Gastroesophageal sphincter (tissue), 4 donors: ENCODE measurements at regions not wholly inside any gene's neighbourhood (a gene's known extent, or its start where the extent isn't known, plus 50 kb on each side); places are given as distances from the start of the nearest gene placed in this dataset.
A peak's percentile ranks its signal among the peaks of the same experiment; 100 is the strongest.

ENCODE experiments used
- ATAC-seq: fragments of 150-250 bp; one replicate; pipeline ENCODE4 v1.9.1; 2016; ENCODE audit warnings: mild to moderate bottlenecking, moderate library complexity
- H3K27ac ChIP-seq, 4 donors: fragments of 200-600 bp; sonication (generic) in 3 of 4; 1 replicate in 3 of 4; 2 replicates in 1 of 4; pipeline ENCODE4 v1.5.1; 2016 to 2019
- H3K27me3 ChIP-seq: fragments of 200-600 bp; sonication (generic); one replicate; pipeline ENCODE4 v1.5.1; 2019
- H3K36me3 ChIP-seq, 2 donors: fragments of 200-600 bp; sonication (generic); one replicate each; pipeline ENCODE4 v1.5.1; 2019; ENCODE audit warnings: control low read depth in 1 of 2
- H3K4me1 ChIP-seq, 3 donors: fragments of 200-600 bp; sonication (generic); 1 replicate in 2 of 3; 2 replicates in 1 of 3; pipeline ENCODE4 v1.5.1; 2016 to 2019; ENCODE audit warnings: control low read depth in 2 of 3
- H3K4me3 ChIP-seq, 2 donors: fragments of 200-600 bp; sonication (generic); one replicate each; pipeline ENCODE4 v1.5.1; 2019; ENCODE audit warnings: mild to moderate bottlenecking in 1 of 2, moderate library complexity in 1 of 2
- H3K9me3 ChIP-seq, 3 donors: fragments of 200-600 bp; sonication (generic); one replicate each; pipeline ENCODE4 v1.5.1; 2017 to 2019; ENCODE audit warnings: control low read depth in 2 of 3
- CTCF ChIP-seq, 4 experiments: fragments of 200-600 bp in 2 of 4; fragments of 450-650 bp in 2 of 4; sonication (generic) in 1 of 4; IDR thresholded peaks; one replicate each; pipeline ENCODE4 v1.5.1; 2017 to 2019; ENCODE audit warnings: antibody characterized with exemption in 4 of 4, mild to moderate bottlenecking in 2 of 4, moderate library complexity in 2 of 4
- EP300 ChIP-seq: sonication (generic); formaldehyde crosslinking; IDR thresholded peaks from one replicate; pipeline ENCODE4 v1.6.1; 2017; ENCODE audit warnings: antibody characterized with exemption, mild to moderate bottlenecking
- POLR2A ChIP-seq, 2 donors: fragments of 450-650 bp; IDR thresholded peaks; one replicate each; pipeline ENCODE4 v1.6.1; 2017; ENCODE audit warnings: antibody characterized with exemption in 2 of 2, mild to moderate bottlenecking in 2 of 2, moderate library complexity in 1 of 2
- POLR2AphosphoS5 ChIP-seq: sonication (generic); formaldehyde crosslinking; IDR thresholded peaks from one replicate; pipeline ENCODE4 v1.6.1; 2017; ENCODE audit warnings: antibody characterized with exemption
- WGBS, 2 donors: methylation state at CpG; one replicate each; pipeline ENCODE4 v1.1.5; 2018; ENCODE audit warnings: low coverage in 1 of 2; 5-methylcytosine and 5-hydroxymethylcytosine counted together

- no peak overlapping the region for H3K4me3 ChIP-seq
- TF ChIP-seq POLR2A (IDR thresholded peaks at IDR 0.05), result no peak
- TF ChIP-seq CTCF (IDR thresholded peaks at IDR 0.05), result no peak
- TF ChIP-seq EP300, result no peak
- no peak for TF ChIP-seq POLR2AphosphoS5
- H3K27ac ChIP-seq, result no peak overlapping the region
- H3K27me3 ChIP-seq, result no peaks in the 10 kb centered on the region
- no peak for ATAC-seq
- no peaks in the 10 kb centered on the region for H3K36me3 ChIP-seq
- H3K9me3 ChIP-seq, result no peaks in the 10 kb centered on the region
- 77 to 83% methylated on average over 1 to 2 of the region's 2 CpGs for WGBS, 2 donors
- no peaks in the 10 kb centered on the region for H3K4me1 ChIP-seq
Observed at GRCh38 chrX:13479452-13479813, 90.0 kb upstream of the EGFL6 start.

- Histone ChIP-seq H3K9me3 (no peaks in the 10 kb centered on the region), H3K4me3 (no peak overlapping the region), H3K27ac (no peak overlapping the region), H3K27me3 (no peaks in the 10 kb centered on the region), H3K4me1 (peaks cover 0 to 4% (median 0%) of the 10 kb centered on the region in 3 donors), H3K36me3 (no peaks in the 10 kb centered on the region)
- no peak for ATAC-seq
- TF ChIP-seq CTCF (IDR thresholded peaks at IDR 0.05), result no peak
- WGBS, 2 donors, result 76% methylated on average over 2 of the region's 6 CpGs; no CpG with 5 or more reads in 1 of the 2 donors
Observed at GRCh38 chrX:13478740-13479451, 90.5 kb upstream of the EGFL6 start.

GRCh38 chrX:13476384-13476783 is 93.0 kb upstream of the EGFL6 start:
- Histone ChIP-seq H3K27ac (no peak overlapping the region), H3K9me3 (no peaks in the 10 kb centered on the region), H3K4me3 (no peak overlapping the region), H3K4me1 (peaks cover 0 to 18% (median 0%) of the 10 kb centered on the region in 3 donors), H3K27me3 (no peaks in the 10 kb centered on the region), H3K36me3 (no peaks in the 10 kb centered on the region)
- ATAC-seq, result no peak
- TF ChIP-seq POLR2A (IDR thresholded peaks at IDR 0.05) (no peak), POLR2AphosphoS5 (no peak), EP300 (no peak), CTCF (IDR thresholded peaks at IDR 0.05) (no peak)
- 53% methylated on average over 3 of the region's 4 CpGs; no CpG with 5 or more reads in 1 of the 2 donors for WGBS, 2 donors

- Histone ChIP-seq H3K27ac (peak overlapping the region in 3 of 4 donors; percentile 34 to 66 (median 43)), H3K9me3 (no peaks in the 10 kb centered on the region), H3K36me3 (no peaks in the 10 kb centered on the region), H3K4me1 (peaks cover 0 to 24% (median 0%) of the 10 kb centered on the region in 3 donors), H3K27me3 (no peaks in the 10 kb centered on the region), H3K4me3 (no peak overlapping the region)
- TF ChIP-seq EP300 (no peak), CTCF (IDR thresholded peaks at IDR 0.05) (no peak), POLR2AphosphoS5 (no peak), POLR2A (IDR thresholded peaks at IDR 0.05) (no peak)
- WGBS, 2 donors, result 59% methylated on average over 4 of the region's 4 CpGs
- ATAC-seq, result no peak
Observed at GRCh38 chrX:13474164-13474516, 95.3 kb upstream of the EGFL6 start.

GRCh38 chrX:13473442-13474163 is 95.8 kb upstream of the EGFL6 start:
- Histone ChIP-seq H3K4me1 (peaks cover 0 to 24% (median 0%) of the 10 kb centered on the region in 3 donors), H3K27me3 (no peaks in the 10 kb centered on the region), H3K9me3 (no peaks in the 10 kb centered on the region), H3K4me3 (no peak overlapping the region), H3K36me3 (no peaks in the 10 kb centered on the region), H3K27ac (peak overlapping the region in 3 of 4 donors; percentile 34 to 66 (median 43))
- TF ChIP-seq POLR2A (IDR thresholded peaks at IDR 0.05) (no peak), CTCF (IDR thresholded peaks at IDR 0.05) (peak in 1 of 4 experiments; percentile 12), EP300 (no peak)
- ATAC-seq, result no peak
- 0 to 42% methylated on average over 3 to 8 of the region's 9 CpGs for WGBS, 2 donors
